Inferior parietal cortex (tissue), 1 donor: ENCODE measurements at regions not wholly inside any gene's neighbourhood (a gene's known extent, or its start where the extent isn't known, plus 50 kb on each side); places are given as distances from the start of the nearest gene placed in this dataset.

Experiments
- DNase-seq: peaks from one replicate; pipeline ENCODE4 v3.0.0-alpha.2; 2016; ENCODE audit errors: extremely low spot score

- DNase-seq, result no peak
These were observed 73.4 kb upstream of the GAREM1 start for GRCh38 chr18:32544088-32544487.

GRCh38 chr18:32542221-32542798 is 71.6 kb upstream of the GAREM1 start:
- DNase-seq, result no peak

- no peak for DNase-seq
These were observed 60.4 kb upstream of the GAREM1 start for GRCh38 chr18:32530947-32531651.

- DNase-seq, result no peak
These were observed 59.2 kb upstream of the GAREM1 start for GRCh38 chr18:32529722-32530420.

GRCh38 chr18:32520771-32521170 is 50.1 kb upstream of the GAREM1 start:
- DNase-seq, result no peak
